Astrocyte of the cerebellum (primary cell): ENCODE measurements at regions not wholly inside any gene's neighbourhood (a gene's known extent, or its start where the extent isn't known, plus 50 kb on each side); places are given as distances from the start of the nearest gene placed in this dataset.

Source experiments
- DNase-seq: peaks from one replicate; pipeline ENCODE4 v3.0.0-alpha.2; 2011; ENCODE audit warnings: low read depth
- H3K4me3 ChIP-seq: 2 replicates; pipeline ENCODE4 v1.5.1; 2011; ENCODE audit warnings: mild to moderate bottlenecking, low read depth, low read length, moderate library complexity
- in situ Hi-C: cut with HindIII; loops from 2 replicates; pipeline ENCODE4 v1.10.0; 2017; ENCODE audit warnings: low sequenced_read_pairs
- TF ChIP-seq, protein P1 (sequence below): IDR thresholded peaks from 2 replicates; pipeline ENCODE4 v1.5.1; 2012; ENCODE audit warnings: low read length, low read depth, moderate library complexity, mild to moderate bottlenecking; ENCODE audit errors: missing control alignments

DNA sequence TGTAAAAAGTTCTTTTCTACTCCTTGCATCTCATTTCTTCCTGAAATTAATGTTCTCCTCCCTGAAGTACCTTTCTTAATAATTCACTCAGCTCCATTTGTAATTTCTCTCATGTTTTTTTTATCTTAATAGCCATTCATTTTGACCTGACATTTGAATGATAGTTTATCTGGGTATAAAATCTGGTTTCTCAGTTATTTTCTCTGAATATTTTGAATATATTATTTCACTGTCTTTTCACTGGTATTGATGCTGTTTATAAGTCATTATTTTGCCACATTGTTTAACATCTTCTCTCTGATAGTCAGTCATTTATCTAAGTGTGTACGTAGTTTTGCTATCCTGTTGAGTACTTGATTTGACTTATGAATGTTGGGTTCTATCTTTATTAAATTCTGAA is 68.8 kb upstream of the ARHGAP18 start:
- DNase-seq = no peak
- no peak overlapping the region for H3K4me3 ChIP-seq
- in situ Hi-C loops = no loop called here

DNA sequence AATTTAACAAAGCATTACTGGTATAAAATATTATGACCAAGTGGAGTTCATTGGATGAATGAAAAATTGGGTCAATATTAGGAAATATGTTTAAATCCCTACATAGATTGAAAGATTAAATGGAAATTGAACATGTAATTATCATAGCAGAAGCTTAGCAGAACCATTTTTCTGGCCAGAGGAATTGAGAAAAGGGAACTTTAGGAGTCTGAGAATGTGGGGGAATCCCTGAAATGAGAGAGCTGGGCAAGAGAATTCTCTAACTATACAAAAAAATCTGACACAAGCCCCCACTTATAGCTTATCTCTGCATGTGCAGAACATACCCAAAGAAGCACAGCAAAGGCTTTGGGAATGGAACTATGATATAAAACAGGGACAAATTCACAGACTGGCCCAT is 67.4 kb upstream of the ARHGAP18 start:
- no peak overlapping the region for H3K4me3 ChIP-seq
- no peak for DNase-seq
- in situ Hi-C loops = no loop called here
- TF ChIP-seq, protein P1, sequence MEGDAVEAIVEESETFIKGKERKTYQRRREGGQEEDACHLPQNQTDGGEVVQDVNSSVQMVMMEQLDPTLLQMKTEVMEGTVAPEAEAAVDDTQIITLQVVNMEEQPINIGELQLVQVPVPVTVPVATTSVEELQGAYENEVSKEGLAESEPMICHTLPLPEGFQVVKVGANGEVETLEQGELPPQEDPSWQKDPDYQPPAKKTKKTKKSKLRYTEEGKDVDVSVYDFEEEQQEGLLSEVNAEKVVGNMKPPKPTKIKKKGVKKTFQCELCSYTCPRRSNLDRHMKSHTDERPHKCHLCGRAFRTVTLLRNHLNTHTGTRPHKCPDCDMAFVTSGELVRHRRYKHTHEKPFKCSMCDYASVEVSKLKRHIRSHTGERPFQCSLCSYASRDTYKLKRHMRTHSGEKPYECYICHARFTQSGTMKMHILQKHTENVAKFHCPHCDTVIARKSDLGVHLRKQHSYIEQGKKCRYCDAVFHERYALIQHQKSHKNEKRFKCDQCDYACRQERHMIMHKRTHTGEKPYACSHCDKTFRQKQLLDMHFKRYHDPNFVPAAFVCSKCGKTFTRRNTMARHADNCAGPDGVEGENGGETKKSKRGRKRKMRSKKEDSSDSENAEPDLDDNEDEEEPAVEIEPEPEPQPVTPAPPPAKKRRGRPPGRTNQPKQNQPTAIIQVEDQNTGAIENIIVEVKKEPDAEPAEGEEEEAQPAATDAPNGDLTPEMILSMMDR = no peak

More for the DNA sequence above, 68.8 kb upstream of the ARHGAP18 start:
- TF ChIP-seq, protein P1 = no peak

DNA sequence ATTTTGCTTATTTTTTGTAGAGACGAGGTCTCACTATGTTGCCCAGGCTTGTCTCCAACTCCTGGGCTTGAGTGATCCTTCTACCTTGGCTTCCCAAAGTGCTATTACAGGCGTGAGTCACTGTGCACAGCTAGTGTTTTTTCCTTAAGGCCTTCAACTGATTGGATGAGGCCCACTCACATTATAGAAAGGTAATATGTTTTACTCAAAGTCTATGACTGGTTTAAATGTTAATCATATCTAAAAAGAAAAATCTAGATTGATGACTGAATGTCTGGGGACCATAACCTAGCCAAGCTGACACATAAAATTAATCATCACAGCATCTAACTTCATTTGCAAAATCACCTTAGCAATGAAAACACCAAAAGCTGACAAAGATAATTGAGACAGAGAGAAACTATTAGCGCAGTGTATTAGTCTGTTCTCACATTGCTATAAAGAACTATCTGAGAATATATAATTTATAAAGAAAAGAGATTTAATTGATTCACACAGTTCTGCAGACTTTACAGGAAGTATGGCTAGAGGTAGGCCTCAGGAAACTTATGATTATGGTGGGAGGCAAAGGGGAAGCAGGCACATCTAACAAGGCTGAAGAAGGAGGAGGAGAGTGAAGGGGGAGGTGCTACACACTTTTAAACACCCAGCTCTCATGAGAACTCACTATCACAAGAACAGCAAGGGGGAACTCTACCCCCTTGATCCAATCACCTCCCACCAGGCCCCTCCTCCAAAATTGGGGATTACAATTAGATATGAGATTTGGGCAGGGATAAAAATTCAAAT is 66.8 kb upstream of the ARHGAP18 start:
- TF ChIP-seq, protein P1 = no peak
- in situ Hi-C loops = no loop called here
- no peak for DNase-seq
- H3K4me3 ChIP-seq = no peak overlapping the region

DNA sequence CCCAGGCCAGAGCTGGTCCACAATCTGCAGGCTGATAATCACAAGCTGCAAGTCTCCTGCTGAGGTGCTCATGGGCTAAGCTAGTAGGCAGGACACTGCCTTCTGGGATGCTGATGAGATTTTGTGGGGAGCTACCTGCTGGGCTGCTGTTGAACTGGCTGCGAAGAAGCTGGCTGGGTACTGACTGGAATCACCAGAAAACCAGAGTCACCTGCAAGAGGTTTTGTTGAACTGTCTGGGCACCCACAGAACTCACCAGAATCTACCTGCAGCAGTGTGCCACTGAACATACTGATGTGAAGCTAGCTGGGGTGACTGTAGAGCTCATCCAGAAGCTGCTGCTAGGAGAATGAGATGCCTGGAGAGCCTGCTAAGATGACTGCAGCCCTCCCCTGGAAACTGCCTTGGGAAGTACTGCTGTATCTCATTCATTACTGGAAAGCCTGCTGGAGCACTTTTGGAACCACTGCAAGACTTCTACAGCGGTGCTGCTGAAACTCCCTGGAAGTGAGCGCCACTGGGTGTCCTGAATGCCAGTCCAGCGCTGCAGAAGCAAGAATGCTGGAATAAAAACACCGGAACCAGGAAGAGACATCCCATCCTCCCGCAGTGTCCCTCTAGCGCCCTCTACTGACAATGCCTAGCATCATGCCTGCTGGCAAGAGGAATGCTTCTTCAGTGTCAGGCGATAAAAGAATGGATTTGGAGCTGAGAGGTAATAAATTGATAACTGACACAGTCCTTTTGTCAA is 64.9 kb upstream of the ARHGAP18 start:
- TF ChIP-seq, protein P1 = peak; percentile 99
- in situ Hi-C loops = no loop called here
- DNase-seq = peak; percentile 69
- peak overlapping the region; percentile 4 for H3K4me3 ChIP-seq

DNA sequence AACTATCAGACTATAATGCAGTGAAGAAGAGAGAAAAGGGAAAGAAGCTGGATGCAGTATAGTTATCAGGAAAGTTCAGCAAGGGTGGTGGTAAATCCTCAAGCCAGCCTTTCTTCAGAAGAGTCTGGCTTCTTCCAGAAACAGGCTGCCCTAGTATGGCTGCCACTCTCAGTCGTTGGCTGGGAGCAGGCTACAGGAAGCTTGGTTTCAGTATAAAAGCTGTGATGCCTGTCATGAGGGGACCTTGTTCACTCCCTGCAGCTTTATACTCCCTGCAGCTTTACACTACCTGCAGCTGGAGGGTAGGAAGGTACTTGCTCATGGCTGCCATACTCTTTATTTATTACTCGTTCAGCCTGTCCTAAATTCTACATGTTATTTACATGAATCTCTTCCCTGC is 63.3 kb upstream of the ARHGAP18 start:
- in situ Hi-C loops = no loop called here
- DNase-seq = no peak
- TF ChIP-seq, protein P1 = no peak
- no peak overlapping the region for H3K4me3 ChIP-seq

DNA sequence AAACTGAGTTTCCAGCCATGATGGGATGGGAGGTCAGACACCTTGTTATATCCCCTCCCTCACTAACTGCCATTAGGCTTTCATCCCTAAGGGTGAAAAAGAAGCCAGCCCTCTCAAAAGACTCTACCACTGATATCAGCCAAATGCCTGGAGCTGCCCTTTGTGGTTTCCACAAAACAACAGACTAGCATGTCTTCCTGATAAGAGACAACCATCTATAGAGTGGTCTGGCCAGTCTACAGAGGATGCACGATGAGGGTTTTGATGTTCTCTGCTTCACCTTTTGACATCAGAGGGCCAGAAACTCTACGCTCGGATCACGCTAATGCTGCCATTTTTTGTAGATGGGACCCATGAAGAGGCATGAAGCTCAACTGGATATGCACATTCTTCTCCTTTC is 61.7 kb upstream of the ARHGAP18 start:
- DNase-seq = no peak

More for the DNA sequence above, 61.7 kb upstream of the ARHGAP18 start:
- H3K4me3 ChIP-seq = no peak overlapping the region
- TF ChIP-seq, protein P1 = no peak
- in situ Hi-C loops = no loop called here
